Heart right ventricle (tissue), 16 donors: ENCODE measurements at regions not wholly inside any gene's neighbourhood (a gene's known extent, or its start where the extent isn't known, plus 50 kb on each side); places are given as distances from the start of the nearest gene placed in this dataset.

ENCODE experiments used
- ATAC-seq, 8 donors: fragments of 200-7000 bp; cut with Tn5 transposase; one replicate each; pipeline ENCODE4 v1.9.1; 2020; ENCODE audit warnings: mild to moderate bottlenecking in 8 of 8, moderate library complexity in 8 of 8, moderate number of reproducible peaks in 1 of 8
- DNase-seq, 2 donors: peaks; one replicate each; pipeline ENCODE4 v3.0.0-alpha.2; 2020
- H3K27ac ChIP-seq, 10 donors: fragments of 200-600 bp; sonication (generic) in 2 of 10; one replicate each; pipeline versions ENCODE4 v1.5.0 to v1.8.0; 2020 to 2022; ENCODE audit warnings: mild to moderate bottlenecking in 3 of 10
- H3K27me3 ChIP-seq, 7 donors: fragments of 200-600 bp; one replicate each; pipeline ENCODE4 v1.8.0; 2021 to 2022; ENCODE audit warnings: mild to moderate bottlenecking in 2 of 7
- H3K36me3 ChIP-seq, 9 donors: fragments of 200-600 bp; sonication (generic) in 1 of 9; one replicate each; pipeline versions ENCODE4 v1.5.0 to v1.8.0; 2020 to 2022; ENCODE audit warnings: mild to moderate bottlenecking in 2 of 9
- H3K4me1 ChIP-seq, 9 donors: fragments of 200-600 bp; sonication (generic) in 1 of 9; one replicate each; pipeline versions ENCODE4 v1.5.0 to v1.8.0; 2020 to 2022; ENCODE audit warnings: mild to moderate bottlenecking in 4 of 9
- H3K4me3 ChIP-seq, 10 donors: fragments of 200-600 bp; sonication (generic) in 2 of 10; one replicate each; pipeline versions ENCODE4 v1.5.0 to v1.8.0; 2020 to 2022; ENCODE audit warnings: mild to moderate bottlenecking in 7 of 10, moderate library complexity in 2 of 10
- H3K9me3 ChIP-seq, 11 donors: fragments of 200-600 bp in 10 of 11; sonication (generic) in 2 of 11; one replicate each; pipeline versions ENCODE4 v1.5.0 to v1.8.0; 2013 to 2022; ENCODE audit warnings: mild to moderate bottlenecking in 2 of 11, control low read depth in 1 of 11, moderate library complexity in 1 of 11
- WGBS, 2 donors: extraction: QIAGEN DNeasy Blood & Tissue Kit; methylation state at CpG; one replicate each; pipeline ENCODE4 v1.1.7; 2013; ENCODE audit warnings: inconsistent platforms in 1 of 2; 5-methylcytosine and 5-hydroxymethylcytosine counted together
- intact Hi-C, 10 donors: fragments of 100-400 bp; cut with DNase I; formaldehyde crosslinking; loops; one replicate each; pipeline versions ENCODE4 v1.11.1 to v1.14.2; 2022
- TF ChIP-seq, protein P1 (sequence below), 9 donors: fragments of 200-600 bp; sonication (generic) in 2 of 9; IDR thresholded peaks; one replicate each; pipeline versions ENCODE4 v1.5.0 to v1.8.0; 2021 to 2022; ENCODE audit warnings: antibody characterized with exemption in 9 of 9, mild to moderate bottlenecking in 5 of 9, moderate library complexity in 1 of 9
- donor health status: Arrhythmogenic right ventricular cardiomyopathy.
- donor health status: ischemic (EF 13 %, LVEDD 7.1; RV severe dilation, severe dysfunction).
- donor health status: healthy with polysubstance abuse.
- donor health status: DM: no; HTN: yes; CAD: no.
- donor health status: DM: no; HTN: no; CAD: no.
- donor health status: ischemic (EF 25% LVEDD 6.9; RV normal size, moderate dysfunction).
- donor health status: ischemic (EF 25% LVEDD 5.7; RV mildly dilated, moderate dysfunction).
- donor health status: healthy.
- donor health status: DM: yes; HTN: yes; CAD: no.
- donor health status: Ischemic cardiomyopathy.
- donor health status: ischemic (EF 35%, LVEDD 5.7; RV mildly dilated, moderate dysfunction).
- donor health status: nonischemic (EF 11% LVEDD 7.7; RV severe dilation, severe dysfunction).
- donor health status: DM: yes; HTN: yes; CAD: no.
- donor health status: PGD.
- donor health status: ischemic (EF 29% LVEDD 5.4; RV normal size, mild dysfunction).
- donor health status: nonischemic (EF 23%, LVEDD 6.1; RV moderate dilation, normal function).

DNA sequence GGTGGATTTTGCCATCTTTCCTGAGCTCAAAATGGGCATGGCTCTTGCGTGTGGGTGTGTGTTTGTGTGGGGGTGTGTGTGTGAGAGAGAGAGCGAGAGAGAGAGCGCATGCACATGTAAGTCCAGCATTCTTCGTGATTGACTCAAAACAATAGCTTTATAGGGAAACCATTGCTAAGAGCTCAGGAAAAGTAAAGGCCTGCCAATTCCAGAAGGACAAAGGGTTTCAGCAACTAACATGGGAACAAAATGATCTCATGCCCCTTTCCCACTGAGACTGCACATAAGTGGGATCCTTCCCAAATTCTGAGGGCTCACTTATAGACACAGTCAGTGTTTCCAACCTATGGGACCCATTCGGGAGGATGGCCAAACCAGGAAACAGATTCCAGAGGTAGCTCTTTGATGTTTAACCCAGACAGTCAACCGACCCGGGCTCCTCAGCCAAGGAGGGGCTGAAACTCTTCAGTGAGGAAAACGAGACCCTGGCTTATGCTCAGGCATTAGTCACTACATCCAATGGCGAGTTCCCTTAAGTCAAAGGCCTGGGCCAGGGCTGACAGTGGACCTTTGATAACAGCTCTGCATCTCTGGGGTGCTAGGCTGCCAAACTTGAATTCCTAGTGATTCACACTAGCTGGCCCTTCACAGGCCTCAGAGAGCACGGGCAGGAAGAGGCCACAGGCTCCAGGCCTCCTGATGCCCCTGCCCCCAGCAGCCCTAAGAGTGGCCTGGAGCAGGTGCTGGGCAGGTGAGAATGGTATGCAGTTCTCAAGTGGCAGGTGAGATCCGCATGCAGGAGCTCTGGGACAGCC, 305.0 kb upstream of the C2CD4B start:
- H3K4me3 ChIP-seq = no peak overlapping the region
- no peaks in the 10 kb centered on the region for H3K9me3 ChIP-seq
- H3K4me1 ChIP-seq = peaks cover 12 to 82% (median 60%) of the 10 kb centered on the region in 9 donors

DNA sequence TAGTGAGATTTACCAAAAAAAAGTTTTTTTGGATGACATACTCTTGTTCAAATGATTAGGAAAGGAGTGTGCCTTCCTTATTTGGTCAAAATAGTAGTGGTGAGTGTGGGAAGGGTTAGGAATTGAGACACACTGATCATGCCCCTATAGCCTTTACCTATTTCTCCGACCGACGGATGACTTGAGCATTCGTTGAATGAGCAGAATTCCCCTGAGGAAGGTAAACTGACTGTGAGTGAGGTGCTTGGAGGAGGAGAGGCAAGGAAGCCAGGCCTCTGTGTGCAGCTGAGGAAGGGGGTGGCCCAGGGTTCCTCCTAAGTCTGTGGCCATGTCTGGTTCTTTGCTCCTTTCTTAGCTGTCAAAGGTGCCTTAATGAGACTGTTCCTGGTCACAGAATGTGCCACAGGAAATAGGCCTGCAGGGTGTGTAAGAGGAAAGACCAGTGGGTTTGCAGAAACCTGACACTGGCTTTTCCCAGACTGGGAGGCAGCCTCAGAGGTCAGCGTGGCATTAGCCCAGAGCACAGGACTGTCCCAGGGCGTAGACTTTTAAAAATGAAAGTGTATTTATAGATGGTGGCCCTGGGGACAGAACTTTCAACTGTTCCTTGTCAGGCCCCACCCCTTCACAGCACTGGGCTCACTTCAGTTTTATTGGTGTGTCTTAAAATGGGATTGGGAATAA, 307.7 kb upstream of the C2CD4B start:
- TF ChIP-seq, protein P1, sequence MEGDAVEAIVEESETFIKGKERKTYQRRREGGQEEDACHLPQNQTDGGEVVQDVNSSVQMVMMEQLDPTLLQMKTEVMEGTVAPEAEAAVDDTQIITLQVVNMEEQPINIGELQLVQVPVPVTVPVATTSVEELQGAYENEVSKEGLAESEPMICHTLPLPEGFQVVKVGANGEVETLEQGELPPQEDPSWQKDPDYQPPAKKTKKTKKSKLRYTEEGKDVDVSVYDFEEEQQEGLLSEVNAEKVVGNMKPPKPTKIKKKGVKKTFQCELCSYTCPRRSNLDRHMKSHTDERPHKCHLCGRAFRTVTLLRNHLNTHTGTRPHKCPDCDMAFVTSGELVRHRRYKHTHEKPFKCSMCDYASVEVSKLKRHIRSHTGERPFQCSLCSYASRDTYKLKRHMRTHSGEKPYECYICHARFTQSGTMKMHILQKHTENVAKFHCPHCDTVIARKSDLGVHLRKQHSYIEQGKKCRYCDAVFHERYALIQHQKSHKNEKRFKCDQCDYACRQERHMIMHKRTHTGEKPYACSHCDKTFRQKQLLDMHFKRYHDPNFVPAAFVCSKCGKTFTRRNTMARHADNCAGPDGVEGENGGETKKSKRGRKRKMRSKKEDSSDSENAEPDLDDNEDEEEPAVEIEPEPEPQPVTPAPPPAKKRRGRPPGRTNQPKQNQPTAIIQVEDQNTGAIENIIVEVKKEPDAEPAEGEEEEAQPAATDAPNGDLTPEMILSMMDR (IDR thresholded peaks at IDR 0.05) = peak in 3 of 9 donors; percentile 13 to 25 (median 13)
- Histone ChIP-seq H3K27me3 (no peaks in the 10 kb centered on the region), H3K27ac (peak overlapping the region; percentile 4 to 73 (median 60)), H3K9me3 (no peaks in the 10 kb centered on the region), H3K4me1 (peaks cover 15 to 81% (median 65%) of the 10 kb centered on the region in 9 donors), H3K36me3 (no peaks in the 10 kb centered on the region), H3K4me3 (no peak overlapping the region)
- ATAC-seq = peak; percentile 56 to 86 (median 78)
- WGBS, 2 donors = 55 to 56% methylated on average over 6 of the region's 6 CpGs
- intact Hi-C loops = loop anchor here in 3 of 10 donors (5.0 to 10.0 kb wide), 2 partner anchors 78 to 80 kb away; partner anchors contain the start of gene TLN2 (in 3 of the 3)
- DNase-seq = peak; percentile 42 to 45

More for the DNA sequence above, 305.0 kb upstream of the C2CD4B start:
- 43 to 44% methylated on average over 11 of the region's 11 CpGs for whole genome bisulfite sequencing, 2 donors
- Histone ChIP-seq H3K27ac (peak overlapping the region; percentile 53 to 85 (median 72)), H3K36me3 (no peaks in the 10 kb centered on the region), H3K27me3 (no peaks in the 10 kb centered on the region)
- TF ChIP-seq, protein P1 (IDR thresholded peaks at IDR 0.05) = no peak
- peak; percentile 20 to 86 (median 62) for ATAC-seq
- DNase-seq = peak; percentile 40 to 45
- intact Hi-C loops = loop anchor here in 4 of 10 donors (5.0 to 10.0 kb wide), 3 partner anchors 75 to 175 kb away; partner anchors contain the start of gene TLN2 (in 3 of the 4)

DNA sequence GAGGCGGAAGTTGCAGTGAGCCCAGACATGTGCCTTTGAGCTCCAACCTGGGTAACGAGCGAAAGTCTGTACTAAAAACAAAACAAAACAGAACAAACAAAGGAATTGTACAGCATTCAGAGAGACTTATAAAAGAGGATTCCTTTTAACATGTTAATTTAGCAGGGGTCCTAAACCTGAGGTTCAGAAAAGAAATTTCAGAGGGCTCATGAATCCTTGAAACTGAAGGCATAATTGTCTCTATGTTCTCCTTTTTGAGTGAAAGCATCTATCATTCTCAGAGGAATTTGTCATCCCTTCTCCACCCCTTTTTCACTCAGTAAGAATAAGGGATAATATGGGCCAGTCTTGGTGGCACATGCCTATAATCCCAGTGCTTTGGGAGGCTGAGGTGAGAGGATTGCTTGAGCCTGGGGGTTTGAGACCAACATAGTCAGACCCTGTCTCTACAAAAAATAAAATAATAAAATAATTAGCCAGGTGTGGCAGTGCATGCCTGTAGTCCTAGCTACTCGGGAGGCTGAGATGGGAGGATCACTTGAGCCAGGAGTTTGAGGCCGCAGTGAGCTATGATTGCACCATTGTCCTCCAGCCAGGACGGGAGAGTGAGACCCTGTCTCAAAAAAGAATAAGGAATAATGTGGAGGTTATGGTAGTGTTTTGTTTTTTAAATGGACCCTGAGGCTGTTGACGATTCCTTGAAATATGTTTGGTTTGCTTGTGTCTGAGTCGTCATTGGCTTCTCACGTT, 309.1 kb upstream of the C2CD4B start:
- Histone ChIP-seq H3K36me3 (no peaks in the 10 kb centered on the region), H3K4me1 (peaks cover 15 to 75% (median 60%) of the 10 kb centered on the region in 9 donors), H3K4me3 (no peak overlapping the region), H3K9me3 (no peaks in the 10 kb centered on the region), H3K27ac (peak overlapping the region in 5 of 10 donors; percentile 53 to 73 (median 66)), H3K27me3 (no peaks in the 10 kb centered on the region)
- TF ChIP-seq, protein P1 (IDR thresholded peaks at IDR 0.05) = no peak
- DNase-seq = no peak
- ATAC-seq = no peak
- intact Hi-C loops = loop anchor here in 3 of 10 donors (5.0 to 10.0 kb wide), 2 partner anchors 79 to 82 kb away; partner anchors contain the start of gene TLN2 (in 3 of the 3)
- 78 to 80% methylated on average over 9 of the region's 9 CpGs for WGBS, 2 donors

DNA sequence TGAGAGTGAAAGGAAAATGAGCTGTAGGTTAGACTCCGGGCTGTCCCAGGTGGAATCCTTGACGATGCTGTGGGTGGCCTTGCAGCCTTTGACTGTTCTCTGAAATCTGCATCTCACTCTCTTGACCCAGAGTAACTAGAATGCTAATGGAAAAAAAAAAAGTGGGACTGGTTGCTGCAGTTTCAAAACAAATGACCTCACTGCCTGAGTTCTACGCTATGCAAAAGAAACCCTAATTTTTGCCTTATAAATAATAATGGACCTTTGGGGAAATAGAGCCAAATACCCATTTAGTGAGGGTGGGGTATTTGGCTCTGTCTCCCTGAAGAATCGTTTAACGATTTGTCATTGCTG, 309.7 kb upstream of the C2CD4B start:
- intact Hi-C loops = loop anchor here in 4 of 10 donors (5.0 to 10.0 kb wide), 3 partner anchors 77 to 82 kb away; partner anchors contain the start of gene TLN2 (in 3 of the 4)
- ATAC-seq (peak in 1 of 8 donors; percentile 42), DNase-seq (no peak)
- WGBS, 2 donors = 54 to 61% methylated on average over 5 of the region's 5 CpGs
- Histone ChIP-seq H3K27me3 (no peaks in the 10 kb centered on the region), H3K4me1 (peaks cover 13 to 70% (median 55%) of the 10 kb centered on the region in 9 donors), H3K9me3 (no peaks in the 10 kb centered on the region), H3K4me3 (no peak overlapping the region), H3K27ac (peak overlapping the region in 2 of 10 donors; percentile 38 to 53), H3K36me3 (no peaks in the 10 kb centered on the region)
- TF ChIP-seq, protein P1 (IDR thresholded peaks at IDR 0.05) = no peak
